ENCODE measurements at regions not wholly inside any gene's neighbourhood (a gene's known extent, or its start where the extent isn't known, plus 50 kb on each side); places are given as distances from the start of the nearest gene placed in this dataset.

- ChIA-PET POLR2A (no interaction called here), CTCF (no interaction called here)
- Mint-ChIP-seq H3K4me3 (no peak overlapping the region), H3K27ac (no peak overlapping the region), H3K27me3 (ENCODE audit: low read depth) (peaks cover 2% of the 10 kb centered on the region; the same call in 1 of the 2 replicates), H3K4me1 (peaks cover 9% of the 10 kb centered on the region), H3K36me3 (peaks cover 18% of the 10 kb centered on the region), H3K9me3 (peaks cover 37% of the 10 kb centered on the region)
- ATAC-seq (no peak), DNase-seq (ENCODE audit: low spot score) (no peak)
- TF ChIP-seq MXD4 (CRISPR knock-in tag; IDR thresholded peaks at IDR 0.05; ENCODE audit: borderline replicate concordance) (no peak), NFYB (CRISPR knock-in tag; conservative IDR thresholded peaks at IDR 0.05; ENCODE audit: low read depth) (no peak)
Measured at GRCh38 chr6:133693565-133693964, 195.3 kb upstream of the TCF21 start.

DNA sequence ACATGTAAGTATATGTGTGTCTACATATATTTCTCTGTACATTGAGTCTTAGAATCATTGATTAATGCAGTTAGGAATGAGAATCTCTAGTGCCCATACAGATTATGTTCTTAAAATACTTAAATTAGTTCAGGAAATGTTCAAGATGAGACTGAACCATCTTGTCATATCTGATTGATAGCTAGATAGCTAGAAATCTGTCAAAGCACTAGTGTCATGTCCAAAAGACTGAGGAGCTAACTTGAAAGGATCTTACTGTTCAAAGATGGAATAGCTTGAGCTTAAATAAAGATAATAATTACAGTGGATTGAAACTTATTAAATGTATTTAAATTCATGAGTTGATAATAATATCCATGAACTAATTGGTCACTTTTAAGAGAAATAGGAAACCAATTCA lies 191.7 kb upstream of the TCF21 start:
- ATAC-seq = no peak
- Mint-ChIP-seq H3K36me3 (0 out of 2 replicates have a peak, but pooled peaks cover 12% of the 10 kb centered on the region), H3K4me1 (peaks cover 9% of the 10 kb centered on the region), H3K27me3 (ENCODE audit: low read depth) (peaks cover 2% of the 10 kb centered on the region; the same call in 1 of the 2 replicates), H3K4me3 (no peak overlapping the region), H3K9me3 (peaks cover 31% of the 10 kb centered on the region), H3K27ac (no peak overlapping the region)
- ChIA-PET CTCF (interaction anchor here (1.0 kb wide), 1 partner anchor 1417 kb away, joined by 3 read pairs; no protein-coding TSS in a partner anchor), POLR2A (no interaction called here)
- no peak for DNase-seq (ENCODE audit: low spot score)
- TF ChIP-seq, protein P1, sequence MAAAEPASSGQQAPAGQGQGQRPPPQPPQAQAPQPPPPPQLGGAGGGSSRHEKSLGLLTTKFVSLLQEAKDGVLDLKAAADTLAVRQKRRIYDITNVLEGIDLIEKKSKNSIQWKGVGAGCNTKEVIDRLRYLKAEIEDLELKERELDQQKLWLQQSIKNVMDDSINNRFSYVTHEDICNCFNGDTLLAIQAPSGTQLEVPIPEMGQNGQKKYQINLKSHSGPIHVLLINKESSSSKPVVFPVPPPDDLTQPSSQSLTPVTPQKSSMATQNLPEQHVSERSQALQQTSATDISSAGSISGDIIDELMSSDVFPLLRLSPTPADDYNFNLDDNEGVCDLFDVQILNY (CRISPR knock-in tag; IDR thresholded peaks at IDR 0.05) = no peak
- no peak for TF ChIP-seq ESRRA (CRISPR knock-in tag; IDR thresholded peaks at IDR 0.05; ENCODE audit: borderline replicate concordance)
- no peak for TF ChIP-seq MXD4 (CRISPR knock-in tag; IDR thresholded peaks at IDR 0.05; ENCODE audit: borderline replicate concordance)
- no peak for TF ChIP-seq ZNF121 (CRISPR knock-in tag; IDR thresholded peaks at IDR 0.05)
- TF ChIP-seq, protein P2, sequence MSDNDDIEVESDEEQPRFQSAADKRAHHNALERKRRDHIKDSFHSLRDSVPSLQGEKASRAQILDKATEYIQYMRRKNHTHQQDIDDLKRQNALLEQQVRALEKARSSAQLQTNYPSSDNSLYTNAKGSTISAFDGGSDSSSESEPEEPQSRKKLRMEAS (CRISPR knock-in tag; IDR thresholded peaks at IDR 0.05) = no peak
- no peak for TF ChIP-seq CREM (CRISPR knock-in tag; IDR thresholded peaks at IDR 0.05)
- TF ChIP-seq ELF4 (CRISPR knock-in tag; IDR thresholded peaks at IDR 0.05; ENCODE audit: low read depth) = no peak
- TF ChIP-seq, protein P3, sequence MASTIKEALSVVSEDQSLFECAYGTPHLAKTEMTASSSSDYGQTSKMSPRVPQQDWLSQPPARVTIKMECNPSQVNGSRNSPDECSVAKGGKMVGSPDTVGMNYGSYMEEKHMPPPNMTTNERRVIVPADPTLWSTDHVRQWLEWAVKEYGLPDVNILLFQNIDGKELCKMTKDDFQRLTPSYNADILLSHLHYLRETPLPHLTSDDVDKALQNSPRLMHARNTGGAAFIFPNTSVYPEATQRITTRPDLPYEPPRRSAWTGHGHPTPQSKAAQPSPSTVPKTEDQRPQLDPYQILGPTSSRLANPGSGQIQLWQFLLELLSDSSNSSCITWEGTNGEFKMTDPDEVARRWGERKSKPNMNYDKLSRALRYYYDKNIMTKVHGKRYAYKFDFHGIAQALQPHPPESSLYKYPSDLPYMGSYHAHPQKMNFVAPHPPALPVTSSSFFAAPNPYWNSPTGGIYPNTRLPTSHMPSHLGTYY (CRISPR knock-in tag; IDR thresholded peaks at IDR 0.05) = no peak
- TF ChIP-seq CREB1 (CRISPR knock-in tag; IDR thresholded peaks at IDR 0.05) = no peak
- no peak for TF ChIP-seq IRF2 (CRISPR knock-in tag; IDR thresholded peaks at IDR 0.05; ENCODE audit: borderline replicate concordance, low read depth)
- no peak for TF ChIP-seq IRF1 (CRISPR knock-in tag; IDR thresholded peaks at IDR 0.05)
- TF ChIP-seq MLX (CRISPR knock-in tag; IDR thresholded peaks at IDR 0.05) = no peak
- TF ChIP-seq ZNF671 (CRISPR knock-in tag; IDR thresholded peaks at IDR 0.05) = no peak
- TF ChIP-seq FOXK1 (CRISPR knock-in tag; IDR thresholded peaks at IDR 0.05) = no peak
- TF ChIP-seq CDX4 (CRISPR knock-in tag; IDR thresholded peaks at IDR 0.05; ENCODE audit: borderline replicate concordance) = no peak
- TF ChIP-seq, protein P4, sequence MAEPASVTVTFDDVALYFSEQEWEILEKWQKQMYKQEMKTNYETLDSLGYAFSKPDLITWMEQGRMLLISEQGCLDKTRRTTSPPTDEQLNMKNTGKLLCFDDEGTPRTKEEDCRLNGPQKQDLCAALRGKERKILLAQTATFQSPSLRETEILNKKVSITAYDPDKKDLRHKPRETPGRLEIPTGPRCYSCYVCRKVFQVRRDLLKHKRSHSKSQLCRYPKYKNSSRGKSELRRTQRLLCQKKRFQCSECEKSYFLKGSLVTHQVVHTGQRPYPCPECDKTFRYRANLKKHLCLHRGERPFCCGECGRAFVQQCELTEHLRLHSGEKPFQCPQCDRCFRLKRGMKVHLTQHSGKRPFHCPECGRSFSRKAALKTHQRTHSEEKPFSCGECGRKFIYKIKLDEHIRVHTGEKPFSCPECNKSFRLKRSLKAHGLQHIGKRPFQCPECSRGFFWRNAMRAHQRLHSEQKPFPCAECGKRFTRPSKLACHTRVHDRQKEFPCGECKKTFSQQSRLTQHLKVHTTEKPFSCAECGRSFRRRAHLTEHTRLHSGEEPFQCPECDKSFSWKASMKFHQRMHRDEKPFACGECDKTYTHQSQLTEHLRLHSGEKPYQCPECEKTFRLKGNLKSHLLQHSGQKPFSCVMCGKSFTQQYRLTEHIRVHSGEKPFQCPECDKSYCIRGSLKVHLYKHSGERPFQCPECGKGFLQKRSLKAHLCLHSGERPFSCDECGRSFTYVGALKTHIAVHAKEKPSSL (CRISPR knock-in tag; conservative IDR thresholded peaks at IDR 0.05) = no peak
- TF ChIP-seq GRHL2 (CRISPR knock-in tag; IDR thresholded peaks at IDR 0.05; ENCODE audit: insufficient replicate concordance, severe bottlenecking) = no peak
- TF ChIP-seq, protein P5, sequence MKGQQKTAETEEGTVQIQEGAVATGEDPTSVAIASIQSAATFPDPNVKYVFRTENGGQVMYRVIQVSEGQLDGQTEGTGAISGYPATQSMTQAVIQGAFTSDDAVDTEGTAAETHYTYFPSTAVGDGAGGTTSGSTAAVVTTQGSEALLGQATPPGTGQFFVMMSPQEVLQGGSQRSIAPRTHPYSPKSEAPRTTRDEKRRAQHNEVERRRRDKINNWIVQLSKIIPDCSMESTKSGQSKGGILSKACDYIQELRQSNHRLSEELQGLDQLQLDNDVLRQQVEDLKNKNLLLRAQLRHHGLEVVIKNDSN (CRISPR knock-in tag; IDR thresholded peaks at IDR 0.05) = no peak
- no peak for TF ChIP-seq NR1H2 (CRISPR knock-in tag; IDR thresholded peaks at IDR 0.05)
